ENCODE measurements at regions not wholly inside any gene's neighbourhood (a gene's known extent, or its start where the extent isn't known, plus 50 kb on each side); places are given as distances from the start of the nearest gene placed in this dataset.

- TF ChIP-seq CTCF (IDR thresholded peaks at IDR 0.05) (no peak), POLR2A (IDR thresholded peaks at IDR 0.05) (no peak)
Measured at GRCh38 chr6:140609956-140610355, 1235.5 kb upstream of the CITED2 start.

All from Peyer's patch (tissue), 4 donors.